ENCODE measurements at regions not wholly inside any gene's neighbourhood (a gene's known extent, or its start where the extent isn't known, plus 50 kb on each side); places are given as distances from the start of the nearest gene placed in this dataset.

- H3K27ac ChIP-seq, result no peak overlapping the region
- no peak overlapping the region for H3K4me3 ChIP-seq
Measured at GRCh38 chr16:55039931-55040330, 109.3 kb downstream of the IRX5 start.

GRCh38 chr16:55040366-55041086 is 109.9 kb downstream of the IRX5 start:
- Histone ChIP-seq H3K4me3 (no peak overlapping the region), H3K27ac (no peak overlapping the region)

DNA sequence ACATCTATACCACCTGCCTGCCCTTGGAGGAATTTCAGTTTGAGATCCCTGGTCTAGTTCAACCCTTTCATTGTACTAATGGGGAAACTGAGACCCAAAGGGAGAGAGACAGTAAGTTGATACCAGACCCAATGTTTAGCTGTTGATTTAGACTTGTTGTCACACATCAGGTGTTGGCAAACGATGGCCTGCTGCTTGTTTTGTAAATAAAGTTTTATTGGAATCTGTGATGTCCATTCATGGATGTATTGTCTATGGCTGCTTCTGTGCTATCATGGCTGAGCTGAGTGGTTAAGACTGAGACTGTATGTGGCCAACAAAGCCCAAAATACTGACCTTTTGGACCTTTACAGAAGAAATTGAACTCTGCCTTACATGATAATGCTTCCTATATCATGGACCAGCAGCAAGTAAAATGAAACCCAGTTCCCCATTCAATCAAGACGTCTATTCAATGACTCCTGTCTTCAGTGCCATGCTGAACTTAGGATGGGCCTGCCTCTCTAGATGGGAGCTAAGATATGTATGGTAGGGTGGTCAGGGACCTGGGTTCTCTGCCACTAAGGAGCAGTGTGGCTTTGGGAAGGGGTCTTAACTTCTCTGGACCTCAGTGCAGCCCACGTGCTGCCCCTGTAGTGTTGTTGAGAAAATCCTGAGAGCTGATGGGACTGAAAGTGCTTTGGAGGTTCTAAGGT is 111.0 kb downstream of the IRX5 start:
- Histone ChIP-seq H3K27ac (no peak overlapping the region), H3K4me3 (no peak overlapping the region)

- Histone ChIP-seq H3K27ac (no peak overlapping the region), H3K4me3 (no peak overlapping the region)
Measured at GRCh38 chr16:55042556-55043432, 112.1 kb downstream of the IRX5 start.

- no peak overlapping the region for H3K27ac ChIP-seq
Measured at GRCh38 chr16:55043499-55043898, 112.8 kb downstream of the IRX5 start.

GRCh38 chr16:55044201-55044975 is 113.7 kb downstream of the IRX5 start:
- H3K27ac ChIP-seq, result no peak overlapping the region
- no peak overlapping the region for H3K4me3 ChIP-seq

More at GRCh38 chr16:55043499-55043898, 112.8 kb downstream of the IRX5 start:
- no peak overlapping the region for H3K4me3 ChIP-seq

DNA sequence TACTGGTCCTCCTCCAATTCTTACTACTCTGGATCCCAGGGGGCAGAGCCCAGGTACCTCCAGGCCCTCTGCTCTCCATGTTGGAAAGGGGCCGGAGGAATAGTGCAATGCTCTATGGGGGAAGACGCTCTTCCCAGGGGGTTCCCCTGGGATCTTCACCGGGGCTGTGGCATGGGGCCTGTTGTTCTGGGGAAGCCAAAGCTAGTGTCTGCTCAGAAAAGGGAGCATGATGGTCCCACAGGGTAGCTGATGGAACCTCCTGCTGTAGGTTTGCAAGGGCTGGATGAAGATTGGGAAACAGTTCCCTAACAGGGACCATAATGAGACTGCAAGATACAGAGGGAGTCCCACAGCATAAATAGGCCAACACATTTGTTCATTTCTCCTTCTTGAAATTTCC is 114.7 kb downstream of the IRX5 start:
- no peak overlapping the region for H3K27ac ChIP-seq
- H3K4me3 ChIP-seq, result no peak overlapping the region

- Histone ChIP-seq H3K4me3 (no peak overlapping the region), H3K27ac (no peak overlapping the region)
Measured at GRCh38 chr16:55045756-55046460, 115.2 kb downstream of the IRX5 start.

GRCh38 chr16:55046513-55046912 is 115.8 kb downstream of the IRX5 start:
- no peak overlapping the region for H3K4me3 ChIP-seq
- H3K27ac ChIP-seq, result no peak overlapping the region

GRCh38 chr16:55046916-55047315 is 116.3 kb downstream of the IRX5 start:
- H3K4me3 ChIP-seq, result no peak overlapping the region
- H3K27ac ChIP-seq, result no peak overlapping the region

DNA sequence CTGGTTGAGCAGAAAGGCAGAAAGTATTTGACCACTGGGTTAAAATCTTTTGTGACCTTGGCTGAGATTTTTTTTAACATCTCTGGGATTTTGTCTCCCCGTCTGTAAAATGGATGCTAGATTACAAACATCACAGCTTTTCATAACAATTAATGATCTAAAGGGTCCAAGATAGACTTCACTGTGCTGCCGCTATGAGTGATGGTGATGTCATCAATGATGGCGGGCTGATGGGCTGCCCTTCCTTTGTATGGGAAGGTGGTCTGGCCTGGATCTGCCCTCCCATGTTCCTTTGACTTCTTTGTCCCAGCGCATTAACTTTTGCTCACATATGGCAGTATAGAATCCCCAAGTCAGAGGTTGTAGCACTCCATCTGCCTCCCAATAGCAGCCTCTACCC is 116.7 kb downstream of the IRX5 start:
- Histone ChIP-seq H3K27ac (no peak overlapping the region), H3K4me3 (no peak overlapping the region)

- no peak overlapping the region for H3K4me3 ChIP-seq
- no peak overlapping the region for H3K27ac ChIP-seq
Measured at GRCh38 chr16:55047903-55048497, 117.3 kb downstream of the IRX5 start.

- Histone ChIP-seq H3K27ac (no peak overlapping the region), H3K4me3 (no peak overlapping the region)
Measured at GRCh38 chr16:55048745-55049144, 118.1 kb downstream of the IRX5 start.

GRCh38 chr16:55051571-55052347 is 121.1 kb downstream of the IRX5 start:
- no peak overlapping the region for H3K27ac ChIP-seq

GRCh38 chr16:55052348-55052734 is 121.7 kb downstream of the IRX5 start:
- Histone ChIP-seq H3K4me3 (no peak overlapping the region), H3K27ac (no peak overlapping the region)

More at GRCh38 chr16:55051571-55052347, 121.1 kb downstream of the IRX5 start:
- no peak overlapping the region for H3K4me3 ChIP-seq

GRCh38 chr16:55052741-55053415 is 122.2 kb downstream of the IRX5 start:
- Histone ChIP-seq H3K4me3 (no peak overlapping the region), H3K27ac (no peak overlapping the region)

DNA sequence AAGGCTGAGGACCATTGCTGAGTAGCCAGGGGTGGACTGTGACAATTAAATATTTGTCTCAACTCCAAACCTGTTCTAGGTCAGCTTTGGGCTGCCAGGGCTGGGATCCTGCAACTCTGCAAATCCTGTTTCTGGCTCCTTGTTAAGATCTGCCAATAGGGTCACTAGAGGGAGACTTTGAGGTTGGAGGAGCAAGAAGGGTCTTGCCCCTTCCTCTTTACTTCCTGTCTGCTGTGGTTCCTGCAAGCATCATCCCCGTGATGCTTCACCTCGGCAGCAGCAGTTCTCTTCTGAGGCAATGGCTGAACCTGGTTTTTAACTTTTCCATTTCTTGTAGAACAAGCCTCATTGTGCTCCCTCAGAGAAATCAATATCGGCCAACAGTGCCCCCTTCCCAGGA is 124.6 kb downstream of the IRX5 start:
- Histone ChIP-seq H3K27ac (no peak overlapping the region), H3K4me3 (no peak overlapping the region)
